GM23338 (cell line): ENCODE measurements at regions not wholly inside any gene's neighbourhood (a gene's known extent, or its start where the extent isn't known, plus 50 kb on each side); places are given as distances from the start of the nearest gene placed in this dataset.

Experiments used
- ATAC-seq: fragments of 200-7000 bp; cut with Tn5 transposase; 3 replicates; pipeline ENCODE4 v1.9.1; 2020
- DNase-seq: peaks from one replicate; pipeline ENCODE4 v3.0.0-alpha.2; 2015; ENCODE audit warnings: low spot score
- H2AFZ ChIP-seq: fragments of 200-600 bp; sonication (generic); 2 replicates; pipeline ENCODE4 v1.8.0; 2016; ENCODE audit warnings: antibody characterized with exemption, mild to moderate bottlenecking, moderate library complexity
- H3F3A ChIP-seq: fragments of 200-600 bp; sonication (generic); replicated peaks from 2 replicates; pipeline ENCODE4 v1.8.0; 2017; ENCODE audit warnings: antibody characterized with exemption, mixed run types, low read depth
- H3K27ac ChIP-seq: fragments of 200-600 bp; sonication (generic); 2 replicates; pipeline ENCODE4 v1.6.1; 2016; ENCODE audit warnings: low read depth
- H3K27me3 ChIP-seq: fragments of 200-600 bp; sonication (generic); 2 replicates; pipeline ENCODE4 v1.8.0; 2016; ENCODE audit warnings: mild to moderate bottlenecking, mixed run types, moderate library complexity; ENCODE audit not compliant: insufficient read depth
- H3K36me3 ChIP-seq: fragments of 200-600 bp; sonication (generic); 2 replicates; pipeline ENCODE4 v1.8.0; 2016; ENCODE audit warnings: mild to moderate bottlenecking; ENCODE audit not compliant: insufficient read depth
- H3K4me1 ChIP-seq: fragments of 200-600 bp; sonication (generic); 2 replicates; pipeline ENCODE4 v1.8.0; 2016; ENCODE audit warnings: mild to moderate bottlenecking, moderate library complexity; ENCODE audit not compliant: insufficient read depth
- H3K4me2 ChIP-seq: fragments of 200-600 bp; sonication (generic); 2 replicates; pipeline ENCODE4 v1.7.1; 2017; ENCODE audit warnings: mixed run types
- H3K4me3 ChIP-seq: fragments of 200-600 bp; sonication (generic); 2 replicates; pipeline ENCODE4 v1.6.1; 2016; ENCODE audit warnings: mixed run types
- H3K79me2 ChIP-seq: fragments of 200-600 bp; sonication (generic); replicated peaks from 2 replicates; pipeline ENCODE4 v1.8.0; 2017; ENCODE audit warnings: mild to moderate bottlenecking; ENCODE audit not compliant: insufficient read depth
- H3K9me2 ChIP-seq: fragments of 200-600 bp; sonication (generic); 2 replicates; pipeline ENCODE4 v1.8.0; 2017; ENCODE audit not compliant: insufficient read depth
- H4K20me1 ChIP-seq: fragments of 200-600 bp; sonication (generic); replicated peaks from 2 replicates; pipeline ENCODE4 v1.8.0; 2017; ENCODE audit warnings: mild to moderate bottlenecking; ENCODE audit not compliant: insufficient read depth
- H3K27ac Mint-ChIP-seq: 2 replicates; pipeline ENCODE4 v1.8.0; 2020; ENCODE audit warnings: inconsistent platforms, mild to moderate bottlenecking, moderate library complexity, mixed read lengths
- H3K27me3 Mint-ChIP-seq: 3 replicates; pipeline ENCODE4 v1.8.0; 2022; ENCODE audit warnings: low read depth, mild to moderate bottlenecking, moderate library complexity, mixed read lengths, inconsistent platforms; ENCODE audit not compliant: insufficient read depth, poor library complexity
- H3K36me3 Mint-ChIP-seq: 3 replicates; pipeline ENCODE4 v1.8.0; 2021; ENCODE audit warnings: low read depth, mild to moderate bottlenecking, inconsistent platforms, moderate library complexity, mixed read lengths
- H3K4me1 Mint-ChIP-seq: 3 replicates; pipeline ENCODE4 v1.8.0; 2020; ENCODE audit warnings: mild to moderate bottlenecking, inconsistent platforms, mixed read lengths
- H3K4me3 Mint-ChIP-seq: 3 replicates; pipeline ENCODE4 v1.8.0; 2021; ENCODE audit warnings: moderate library complexity, mild to moderate bottlenecking, inconsistent platforms, mixed read lengths
- H3K9me3 Mint-ChIP-seq: 3 replicates; pipeline ENCODE4 v1.8.0; 2020; ENCODE audit warnings: moderate library complexity, mild to moderate bottlenecking, inconsistent platforms, mixed read lengths
- CREB1 ChIP-seq: fragments of 250-450 bp; sonication (Bioruptor Pico); IDR thresholded peaks from 2 replicates; pipeline ENCODE4 v1.5.0; 2020; ENCODE audit warnings: low read depth, mild to moderate bottlenecking, moderate library complexity
- EZH2phosphoT487 ChIP-seq: fragments of 200-600 bp; sonication (generic); IDR thresholded peaks from one replicate; pipeline ENCODE4 v1.8.1; 2018; ENCODE audit warnings: antibody characterized with exemption; ENCODE audit not compliant: unreplicated experiment
- NANOG ChIP-seq: IDR thresholded peaks from 2 replicates; pipeline ENCODE4 v1.6.1; 2016; ENCODE audit warnings: antibody characterized with exemption, borderline replicate concordance
- STAT1 ChIP-seq: IDR thresholded peaks from one replicate; pipeline ENCODE4 v1.6.1; 2016; ENCODE audit warnings: antibody characterized with exemption; ENCODE audit not compliant: unreplicated experiment
- ZNF114 ChIP-seq: fragments of 250-450 bp; sonication (Bioruptor Pico); IDR thresholded peaks from 2 replicates; pipeline ENCODE4 v1.5.0; 2020; ENCODE audit warnings: mild to moderate bottlenecking, moderate library complexity
- TF ChIP-seq, protein P1 (sequence below), 2 experiments: fragments of 200-600 bp in 1 of 2; sonication (generic) in 1 of 2; conservative IDR thresholded peaks; 2 replicates each; pipeline versions ENCODE4 v1.5.1 to v1.6.1; 2016 to 2017; ENCODE audit warnings: antibody characterized with exemption in 2 of 2, low read depth in 2 of 2, mild to moderate bottlenecking in 2 of 2, moderate library complexity in 1 of 2
- TF ChIP-seq, protein P2 (sequence below): IDR thresholded peaks from one replicate; pipeline ENCODE4 v1.6.1; 2018; ENCODE audit warnings: antibody characterized with exemption; ENCODE audit not compliant: unreplicated experiment
- TF ChIP-seq, protein P3 (sequence below): fragments of 250-450 bp; sonication (Bioruptor Pico); IDR thresholded peaks from 2 replicates; pipeline ENCODE4 v1.5.0; 2020; ENCODE audit warnings: mild to moderate bottlenecking, moderate library complexity

GRCh38 chr15:98433856-98434255 lies 214.5 kb upstream of the IGF1R start:
- TF ChIP-seq, protein P1, sequence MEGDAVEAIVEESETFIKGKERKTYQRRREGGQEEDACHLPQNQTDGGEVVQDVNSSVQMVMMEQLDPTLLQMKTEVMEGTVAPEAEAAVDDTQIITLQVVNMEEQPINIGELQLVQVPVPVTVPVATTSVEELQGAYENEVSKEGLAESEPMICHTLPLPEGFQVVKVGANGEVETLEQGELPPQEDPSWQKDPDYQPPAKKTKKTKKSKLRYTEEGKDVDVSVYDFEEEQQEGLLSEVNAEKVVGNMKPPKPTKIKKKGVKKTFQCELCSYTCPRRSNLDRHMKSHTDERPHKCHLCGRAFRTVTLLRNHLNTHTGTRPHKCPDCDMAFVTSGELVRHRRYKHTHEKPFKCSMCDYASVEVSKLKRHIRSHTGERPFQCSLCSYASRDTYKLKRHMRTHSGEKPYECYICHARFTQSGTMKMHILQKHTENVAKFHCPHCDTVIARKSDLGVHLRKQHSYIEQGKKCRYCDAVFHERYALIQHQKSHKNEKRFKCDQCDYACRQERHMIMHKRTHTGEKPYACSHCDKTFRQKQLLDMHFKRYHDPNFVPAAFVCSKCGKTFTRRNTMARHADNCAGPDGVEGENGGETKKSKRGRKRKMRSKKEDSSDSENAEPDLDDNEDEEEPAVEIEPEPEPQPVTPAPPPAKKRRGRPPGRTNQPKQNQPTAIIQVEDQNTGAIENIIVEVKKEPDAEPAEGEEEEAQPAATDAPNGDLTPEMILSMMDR (conservative IDR thresholded peaks at IDR 0.05; ENCODE audit: low read depth in 2 of 2), result no peak
- TF ChIP-seq NANOG (no peak), EZH2phosphoT487 (no peak), CREB1 (CRISPR knock-in tag) (no peak), ZNF114 (no peak), STAT1 (no peak)
- TF ChIP-seq, protein P2, sequence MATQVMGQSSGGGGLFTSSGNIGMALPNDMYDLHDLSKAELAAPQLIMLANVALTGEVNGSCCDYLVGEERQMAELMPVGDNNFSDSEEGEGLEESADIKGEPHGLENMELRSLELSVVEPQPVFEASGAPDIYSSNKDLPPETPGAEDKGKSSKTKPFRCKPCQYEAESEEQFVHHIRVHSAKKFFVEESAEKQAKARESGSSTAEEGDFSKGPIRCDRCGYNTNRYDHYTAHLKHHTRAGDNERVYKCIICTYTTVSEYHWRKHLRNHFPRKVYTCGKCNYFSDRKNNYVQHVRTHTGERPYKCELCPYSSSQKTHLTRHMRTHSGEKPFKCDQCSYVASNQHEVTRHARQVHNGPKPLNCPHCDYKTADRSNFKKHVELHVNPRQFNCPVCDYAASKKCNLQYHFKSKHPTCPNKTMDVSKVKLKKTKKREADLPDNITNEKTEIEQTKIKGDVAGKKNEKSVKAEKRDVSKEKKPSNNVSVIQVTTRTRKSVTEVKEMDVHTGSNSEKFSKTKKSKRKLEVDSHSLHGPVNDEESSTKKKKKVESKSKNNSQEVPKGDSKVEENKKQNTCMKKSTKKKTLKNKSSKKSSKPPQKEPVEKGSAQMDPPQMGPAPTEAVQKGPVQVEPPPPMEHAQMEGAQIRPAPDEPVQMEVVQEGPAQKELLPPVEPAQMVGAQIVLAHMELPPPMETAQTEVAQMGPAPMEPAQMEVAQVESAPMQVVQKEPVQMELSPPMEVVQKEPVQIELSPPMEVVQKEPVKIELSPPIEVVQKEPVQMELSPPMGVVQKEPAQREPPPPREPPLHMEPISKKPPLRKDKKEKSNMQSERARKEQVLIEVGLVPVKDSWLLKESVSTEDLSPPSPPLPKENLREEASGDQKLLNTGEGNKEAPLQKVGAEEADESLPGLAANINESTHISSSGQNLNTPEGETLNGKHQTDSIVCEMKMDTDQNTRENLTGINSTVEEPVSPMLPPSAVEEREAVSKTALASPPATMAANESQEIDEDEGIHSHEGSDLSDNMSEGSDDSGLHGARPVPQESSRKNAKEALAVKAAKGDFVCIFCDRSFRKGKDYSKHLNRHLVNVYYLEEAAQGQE, result no peak
- H3K4me2 ChIP-seq, result no peak overlapping the region
- no peaks in the 10 kb centered on the region for H3K4me1 Mint-ChIP-seq
- H3K27ac Mint-ChIP-seq, result no peak overlapping the region
- peaks cover 8% of the 10 kb centered on the region; the same call in 1 of the 2 replicates for H3K27me3 ChIP-seq
- ATAC-seq, result no peak
- no peaks in the 10 kb centered on the region for H3K36me3 ChIP-seq
- H3K27ac ChIP-seq, result no peak overlapping the region
- peaks cover 18% of the 10 kb centered on the region for H3K9me3 Mint-ChIP-seq
- no peak overlapping the region for H2AFZ ChIP-seq
- no peaks in the 10 kb centered on the region for H3K4me1 ChIP-seq
- no peaks in the 10 kb centered on the region for H4K20me1 ChIP-seq
- no peak overlapping the region for H3K4me3 ChIP-seq
- H3K9me2 ChIP-seq, result 0 out of 2 replicates have a peak, but pooled peaks cover 4% of the 10 kb centered on the region
- H3K27me3 Mint-ChIP-seq, result peaks cover 18% of the 10 kb centered on the region
- H3F3A ChIP-seq, result no peaks in the 10 kb centered on the region
- no peaks in the 10 kb centered on the region for H3K79me2 ChIP-seq
- no peak overlapping the region for H3K4me3 Mint-ChIP-seq
- DNase-seq, result no peak
- H3K36me3 Mint-ChIP-seq, result peaks cover 6% of the 10 kb centered on the region; the same call in 1 of the 3 replicates

DNA sequence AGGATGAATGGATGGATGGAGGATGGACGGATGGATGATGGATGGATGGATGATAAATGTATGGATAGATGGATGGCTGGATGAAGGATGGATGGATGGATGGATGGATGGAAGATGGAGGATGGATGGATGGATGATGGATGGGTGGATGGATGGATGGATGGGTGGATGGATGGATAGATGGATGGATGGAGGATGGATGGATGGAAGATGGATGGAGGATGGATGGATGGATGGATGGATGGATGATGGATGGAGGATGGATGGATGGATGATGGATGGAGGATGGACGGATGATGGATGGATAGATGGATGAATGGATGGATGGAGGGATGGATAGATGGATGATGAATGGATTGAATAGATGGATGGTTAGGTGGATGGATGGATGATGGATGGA lies 210.6 kb upstream of the IGF1R start:
- H3K4me2 ChIP-seq, result no peak overlapping the region
- no peak for DNase-seq
- H3K9me3 Mint-ChIP-seq, result peaks cover under 1% of the 10 kb centered on the region; the same call in 2 of the 3 replicates
- H3K9me2 ChIP-seq, result 0 out of 2 replicates have a peak, but pooled peaks cover 4% of the 10 kb centered on the region
- H3K27me3 ChIP-seq, result no peaks in the 10 kb centered on the region
- H3K4me1 ChIP-seq, result no peaks in the 10 kb centered on the region
- H2AFZ ChIP-seq, result no peak overlapping the region
- H3K36me3 ChIP-seq, result no peaks in the 10 kb centered on the region
- H3K4me3 ChIP-seq, result no peak overlapping the region
- H3K36me3 Mint-ChIP-seq, result no peaks in the 10 kb centered on the region
- H3K4me3 Mint-ChIP-seq, result no peak overlapping the region
- no peak overlapping the region for H3K27ac ChIP-seq
- H3K27ac Mint-ChIP-seq, result no peak overlapping the region
- H3K27me3 Mint-ChIP-seq, result peaks cover 5% of the 10 kb centered on the region
- H4K20me1 ChIP-seq, result no peaks in the 10 kb centered on the region
- H3K4me1 Mint-ChIP-seq, result peaks cover 3% of the 10 kb centered on the region; the same call in 2 of the 3 replicates
- no peak for ATAC-seq
- H3K79me2 ChIP-seq, result no peaks in the 10 kb centered on the region
- H3F3A ChIP-seq, result no peaks in the 10 kb centered on the region
- TF ChIP-seq, protein P1 (conservative IDR thresholded peaks at IDR 0.05; ENCODE audit: low read depth in 2 of 2), result no peak
- TF ChIP-seq, protein P3, sequence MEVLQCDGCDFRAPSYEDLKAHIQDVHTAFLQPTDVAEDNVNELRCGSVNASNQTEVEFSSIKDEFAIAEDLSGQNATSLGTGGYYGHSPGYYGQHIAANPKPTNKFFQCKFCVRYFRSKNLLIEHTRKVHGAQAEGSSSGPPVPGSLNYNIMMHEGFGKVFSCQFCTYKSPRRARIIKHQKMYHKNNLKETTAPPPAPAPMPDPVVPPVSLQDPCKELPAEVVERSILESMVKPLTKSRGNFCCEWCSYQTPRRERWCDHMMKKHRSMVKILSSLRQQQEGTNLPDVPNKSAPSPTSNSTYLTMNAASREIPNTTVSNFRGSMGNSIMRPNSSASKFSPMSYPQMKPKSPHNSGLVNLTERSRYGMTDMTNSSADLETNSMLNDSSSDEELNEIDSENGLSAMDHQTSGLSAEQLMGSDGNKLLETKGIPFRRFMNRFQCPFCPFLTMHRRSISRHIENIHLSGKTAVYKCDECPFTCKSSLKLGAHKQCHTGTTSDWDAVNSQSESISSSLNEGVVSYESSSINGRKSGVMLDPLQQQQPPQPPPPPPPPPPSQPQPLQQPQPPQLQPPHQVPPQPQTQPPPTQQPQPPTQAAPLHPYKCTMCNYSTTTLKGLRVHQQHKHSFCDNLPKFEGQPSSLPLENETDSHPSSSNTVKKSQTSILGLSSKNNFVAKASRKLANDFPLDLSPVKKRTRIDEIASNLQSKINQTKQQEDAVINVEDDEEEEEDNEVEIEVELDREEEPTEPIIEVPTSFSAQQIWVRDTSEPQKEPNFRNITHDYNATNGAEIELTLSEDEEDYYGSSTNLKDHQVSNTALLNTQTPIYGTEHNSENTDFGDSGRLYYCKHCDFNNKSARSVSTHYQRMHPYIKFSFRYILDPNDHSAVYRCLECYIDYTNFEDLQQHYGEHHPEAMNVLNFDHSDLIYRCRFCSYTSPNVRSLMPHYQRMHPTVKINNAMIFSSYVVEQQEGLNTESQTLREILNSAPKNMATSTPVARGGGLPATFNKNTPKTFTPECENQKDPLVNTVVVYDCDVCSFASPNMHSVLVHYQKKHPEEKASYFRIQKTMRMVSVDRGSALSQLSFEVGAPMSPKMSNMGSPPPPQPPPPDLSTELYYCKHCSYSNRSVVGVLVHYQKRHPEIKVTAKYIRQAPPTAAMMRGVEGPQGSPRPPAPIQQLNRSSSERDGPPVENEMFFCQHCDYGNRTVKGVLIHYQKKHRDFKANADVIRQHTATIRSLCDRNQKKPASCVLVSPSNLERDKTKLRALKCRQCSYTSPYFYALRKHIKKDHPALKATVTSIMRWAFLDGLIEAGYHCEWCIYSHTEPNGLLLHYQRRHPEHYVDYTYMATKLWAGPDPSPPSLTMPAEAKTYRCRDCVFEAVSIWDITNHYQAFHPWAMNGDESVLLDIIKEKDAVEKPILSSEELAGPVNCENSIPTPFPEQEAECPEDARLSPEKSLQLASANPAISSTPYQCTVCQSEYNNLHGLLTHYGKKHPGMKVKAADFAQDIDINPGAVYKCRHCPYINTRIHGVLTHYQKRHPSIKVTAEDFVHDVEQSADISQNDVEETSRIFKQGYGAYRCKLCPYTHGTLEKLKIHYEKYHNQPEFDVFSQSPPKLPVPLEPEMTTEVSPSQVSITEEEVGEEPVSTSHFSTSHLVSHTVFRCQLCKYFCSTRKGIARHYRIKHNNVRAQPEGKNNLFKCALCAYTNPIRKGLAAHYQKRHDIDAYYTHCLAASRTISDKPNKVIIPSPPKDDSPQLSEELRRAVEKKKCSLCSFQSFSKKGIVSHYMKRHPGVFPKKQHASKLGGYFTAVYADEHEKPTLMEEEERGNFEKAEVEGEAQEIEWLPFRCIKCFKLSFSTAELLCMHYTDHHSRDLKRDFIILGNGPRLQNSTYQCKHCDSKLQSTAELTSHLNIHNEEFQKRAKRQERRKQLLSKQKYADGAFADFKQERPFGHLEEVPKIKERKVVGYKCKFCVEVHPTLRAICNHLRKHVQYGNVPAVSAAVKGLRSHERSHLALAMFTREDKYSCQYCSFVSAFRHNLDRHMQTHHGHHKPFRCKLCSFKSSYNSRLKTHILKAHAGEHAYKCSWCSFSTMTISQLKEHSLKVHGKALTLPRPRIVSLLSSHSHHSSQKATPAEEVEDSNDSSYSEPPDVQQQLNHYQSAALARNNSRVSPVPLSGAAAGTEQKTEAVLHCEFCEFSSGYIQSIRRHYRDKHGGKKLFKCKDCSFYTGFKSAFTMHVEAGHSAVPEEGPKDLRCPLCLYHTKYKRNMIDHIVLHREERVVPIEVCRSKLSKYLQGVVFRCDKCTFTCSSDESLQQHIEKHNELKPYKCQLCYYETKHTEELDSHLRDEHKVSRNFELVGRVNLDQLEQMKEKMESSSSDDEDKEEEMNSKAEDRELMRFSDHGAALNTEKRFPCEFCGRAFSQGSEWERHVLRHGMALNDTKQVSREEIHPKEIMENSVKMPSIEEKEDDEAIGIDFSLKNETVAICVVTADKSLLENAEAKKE (CRISPR knock-in tag), result no peak
